ENCODE measurements at regions not wholly inside any gene's neighbourhood (a gene's known extent, or its start where the extent isn't known, plus 50 kb on each side); places are given as distances from the start of the nearest gene placed in this dataset.

- CTCF ChIA-PET: no interaction called here
- POLR2A ChIA-PET: no interaction called here
- no peaks in the 10 kb centered on the region for H3K27me3 ChIP-seq (ENCODE audit: control insufficient read depth in 2 of 2, insufficient read depth in 2 of 2, low read length in 2 of 2)
- intact Hi-C loops (cut with micrococcal nuclease): no loop called here
- TF ChIP-seq MAX (IDR thresholded peaks at IDR 0.05; ENCODE audit: insufficient read depth, insufficient read length): no peak
- TF ChIP-seq GATA2 (IDR thresholded peaks at IDR 0.05; ENCODE audit: insufficient read depth, insufficient read length, low read depth, low read length): no peak
- no peak for TF ChIP-seq MYC (IDR thresholded peaks at IDR 0.05; ENCODE audit: low read depth, low read length)
- TF ChIP-seq CTCF (IDR thresholded peaks at IDR 0.05; ENCODE audit: extremely low read depth in 1 of 2, insufficient read depth in 1 of 2, low read depth in 1 of 2, low read length in 2 of 2): no peak
- no peak for TF ChIP-seq POLR2AphosphoS5 (IDR thresholded peaks at IDR 0.05; ENCODE audit: insufficient read depth, low read depth, low read length)
- TF ChIP-seq JUN (IDR thresholded peaks at IDR 0.05; ENCODE audit: borderline replicate concordance, insufficient read depth, insufficient read length, low read depth): no peak
- TF ChIP-seq EZH2 (IDR thresholded peaks at IDR 0.05; ENCODE audit: borderline replicate concordance, low read depth, low read length, severe bottlenecking): no peak
- no peak for TF ChIP-seq POLR2A (IDR thresholded peaks at IDR 0.05; ENCODE audit: low read depth, low read length)
- no peak for TF ChIP-seq FOS (IDR thresholded peaks at IDR 0.05; ENCODE audit: borderline replicate concordance, insufficient read depth, low read length)
- FAIRE-seq (no peak), DNase-seq (ENCODE audit: low read depth, low spot score) (no peak)
- no peak overlapping the region for H3K4me2 ChIP-seq (ENCODE audit: insufficient read depth, low read length)
- no peak overlapping the region for H3K9ac ChIP-seq (replicated peaks; ENCODE audit: extremely low read depth, insufficient read depth, low read length)
- no peaks in the 10 kb centered on the region for H3K79me2 ChIP-seq (ENCODE audit: control insufficient read depth, insufficient read depth, low read length)
- no peak overlapping the region for H2AFZ ChIP-seq (ENCODE audit: low read depth, low read length)
- H3K9me1 ChIP-seq (replicated peaks; ENCODE audit: control insufficient read depth, extremely low read depth, insufficient read depth, low read length): no peaks in the 10 kb centered on the region
- H3K27ac ChIP-seq (ENCODE audit: insufficient read depth, low read depth, low read length): no peak overlapping the region
- H3K4me3 ChIP-seq (replicated peaks in 1 of 3; ENCODE audit: insufficient read depth in 1 of 3, low read depth in 1 of 3, low read length in 3 of 3): no peak overlapping the region
- H3K4me1 ChIP-seq (ENCODE audit: control insufficient read depth, extremely low read depth, insufficient read depth, low read length): no peaks in the 10 kb centered on the region
- H3K9me3 ChIP-seq (replicated peaks; ENCODE audit: control insufficient read depth, insufficient read depth, low read length): no peaks in the 10 kb centered on the region
- dilution Hi-C loops (cut with MboI; ENCODE audit: extremely low pct_ligation_motif_present, low sequenced_read_pairs): no loop called here
- H4K20me1 ChIP-seq (replicated peaks; ENCODE audit: control insufficient read depth, extremely low read depth, insufficient read depth, low read length): no peaks in the 10 kb centered on the region
- H3K36me3 ChIP-seq (ENCODE audit: control insufficient read depth in 2 of 2, extremely low read depth in 1 of 2, insufficient read depth in 2 of 2, low read length in 2 of 2): no peaks in the 10 kb centered on the region
- no TSS peak for BruUV-seq (replicated peaks)
Observed at GRCh38 chr2:67489396-67489795, 92.3 kb downstream of the ETAA1 start.
